Activated CD8-positive, alpha-beta memory T cell treated with anti-CD3 and anti-CD28 coated beads for 1 hour (primary cell): ENCODE measurements at regions not wholly inside any gene's neighbourhood (a gene's known extent, or its start where the extent isn't known, plus 50 kb on each side); places are given as distances from the start of the nearest gene placed in this dataset.

Experiments used
- DNase-seq, 2 donors: peaks; one replicate each; pipeline ENCODE4 v3.0.0-alpha.2; 2020; ENCODE audit warnings: low read depth in 1 of 2; ENCODE audit errors: extremely low read depth in 1 of 2

GRCh38 chr13:81493144-81493543 is 1152.2 kb upstream of the SPRY2 start:
- DNase-seq: no peak

- DNase-seq: no peak
Measured at GRCh38 chr13:81492449-81492848, 1151.5 kb upstream of the SPRY2 start.

- no peak for DNase-seq
Measured at GRCh38 chr13:81488021-81488420, 1147.1 kb upstream of the SPRY2 start.

- DNase-seq: no peak
Measured at GRCh38 chr13:81487151-81487550, 1146.2 kb upstream of the SPRY2 start.

GRCh38 chr13:81480634-81481033 is 1139.7 kb upstream of the SPRY2 start:
- DNase-seq: no peak

GRCh38 chr13:81473366-81473899 is 1132.5 kb upstream of the SPRY2 start:
- DNase-seq: no peak

- no peak for DNase-seq
Measured at GRCh38 chr13:81458170-81458569, 1117.2 kb upstream of the SPRY2 start.

GRCh38 chr13:81446441-81446840 is 1105.5 kb upstream of the SPRY2 start:
- no peak for DNase-seq

GRCh38 chr13:81442904-81443303 is 1102.0 kb upstream of the SPRY2 start:
- DNase-seq: no peak

GRCh38 chr13:81425286-81425685 is 1084.4 kb upstream of the SPRY2 start:
- DNase-seq: no peak

GRCh38 chr13:81409284-81409683 is 1068.4 kb upstream of the SPRY2 start:
- no peak for DNase-seq

GRCh38 chr13:81408647-81409046 is 1067.7 kb upstream of the SPRY2 start:
- no peak for DNase-seq

GRCh38 chr13:81406639-81407292 is 1065.8 kb upstream of the SPRY2 start:
- DNase-seq: no peak

GRCh38 chr13:81406022-81406421 is 1065.1 kb upstream of the SPRY2 start:
- DNase-seq: no peak

GRCh38 chr13:81396192-81396591 is 1055.3 kb upstream of the SPRY2 start:
- DNase-seq: no peak

GRCh38 chr13:81395368-81395767 is 1054.4 kb upstream of the SPRY2 start:
- no peak for DNase-seq

- DNase-seq: no peak
Measured at GRCh38 chr13:81394640-81395039, 1053.7 kb upstream of the SPRY2 start.

GRCh38 chr13:81393721-81394120 is 1052.8 kb upstream of the SPRY2 start:
- no peak for DNase-seq

GRCh38 chr13:81393110-81393509 is 1052.2 kb upstream of the SPRY2 start:
- no peak for DNase-seq

GRCh38 chr13:81388400-81388799 is 1047.5 kb upstream of the SPRY2 start:
- no peak for DNase-seq

- DNase-seq: no peak
Measured at GRCh38 chr13:81383444-81383843, 1042.5 kb upstream of the SPRY2 start.

- DNase-seq: no peak
Measured at GRCh38 chr13:81382246-81382645, 1041.3 kb upstream of the SPRY2 start.

- no peak for DNase-seq
Measured at GRCh38 chr13:81381560-81381959, 1040.6 kb upstream of the SPRY2 start.
